H1 (cell line): ENCODE measurements at regions not wholly inside any gene's neighbourhood (a gene's known extent, or its start where the extent isn't known, plus 50 kb on each side); places are given as distances from the start of the nearest gene placed in this dataset.

Experiments used
- CHD7 ChIP-seq: fragments of 300-600 bp; sonication (generic); IDR thresholded peaks from 2 replicates; pipeline ENCODE4 v1.7.1; 2012; ENCODE audit warnings: low read length, moderate library complexity, mild to moderate bottlenecking, inconsistent platforms; ENCODE audit not compliant: insufficient replicate concordance
- EGR1 ChIP-seq: IDR thresholded peaks from 2 replicates; pipeline ENCODE4 v1.6.1; 2011; ENCODE audit warnings: low read depth, low read length, borderline replicate concordance
- JUN ChIP-seq: IDR thresholded peaks from 2 replicates; pipeline ENCODE4 v1.6.1; 2011; ENCODE audit warnings: low read depth, mild to moderate bottlenecking, improper control_type of control experiment, low read length
- NANOG ChIP-seq: IDR thresholded peaks from 2 replicates; pipeline ENCODE4 v1.6.1; 2011; ENCODE audit warnings: low read length, low read depth, mild to moderate bottlenecking, inconsistent platforms; ENCODE audit not compliant: insufficient read depth, poor library complexity, severe bottlenecking
- RAD21 ChIP-seq, 2 experiments: IDR thresholded peaks in 1 of 2; conservative IDR thresholded peaks in 1 of 2; 2 replicates each; pipeline ENCODE4 v1.6.1; 2011; ENCODE audit warnings: low read depth in 2 of 2, low read length in 2 of 2, improper control_type of control experiment in 1 of 2, inconsistent platforms in 1 of 2, mild to moderate bottlenecking in 1 of 2, moderate library complexity in 1 of 2
- TF ChIP-seq, protein P1 (sequence below), 3 experiments: IDR thresholded peaks; 1 replicate in 2 of 3; 2 replicates in 1 of 3; pipeline versions ENCODE4 v1.5.1 to v1.6.1; 2011; ENCODE audit warnings: low read length in 3 of 3, mild to moderate bottlenecking in 3 of 3, inconsistent platforms in 2 of 3, low read depth in 1 of 3, moderate library complexity in 1 of 3; ENCODE audit not compliant: insufficient read depth in 1 of 3; ENCODE audit errors: control extremely low read depth in 1 of 3

DNA sequence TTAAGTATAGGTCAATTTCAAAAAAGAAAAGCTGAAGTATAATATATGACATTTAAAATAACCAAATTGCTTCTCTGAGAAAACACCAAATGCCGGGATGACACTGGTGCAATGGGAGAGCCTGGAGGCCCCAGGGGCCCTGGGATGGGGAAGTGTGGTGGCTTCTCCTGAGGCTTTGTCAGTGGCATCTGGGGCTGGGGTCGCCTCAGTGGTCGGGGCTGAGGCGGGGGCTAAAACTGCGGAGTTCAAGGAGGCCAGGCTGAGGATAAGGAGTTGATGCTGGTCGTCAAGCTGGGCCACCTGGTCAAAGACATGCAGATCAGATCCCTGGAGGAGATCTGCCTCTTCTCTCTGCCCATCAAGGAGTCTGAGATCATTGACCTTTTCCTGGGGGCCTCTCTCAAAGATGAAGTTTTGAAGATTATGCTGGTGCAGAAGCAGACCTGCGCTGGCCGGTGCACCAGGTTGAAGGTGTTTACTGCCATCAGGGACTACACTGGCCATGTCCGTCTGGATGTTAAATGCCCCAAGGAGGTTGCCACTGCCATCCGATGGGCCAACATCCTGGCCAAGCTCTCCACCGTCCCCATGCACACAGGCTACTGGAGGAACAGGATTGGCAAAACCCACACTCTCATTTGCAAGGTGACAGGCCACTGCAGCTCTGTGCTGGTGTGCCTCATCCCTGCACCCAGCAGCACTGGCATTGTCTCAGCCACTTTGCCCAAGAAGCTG is 660.1 kb upstream of the CCDC179 start (continued):
- TF ChIP-seq CHD7: no peak
- TF ChIP-seq, protein P1, sequence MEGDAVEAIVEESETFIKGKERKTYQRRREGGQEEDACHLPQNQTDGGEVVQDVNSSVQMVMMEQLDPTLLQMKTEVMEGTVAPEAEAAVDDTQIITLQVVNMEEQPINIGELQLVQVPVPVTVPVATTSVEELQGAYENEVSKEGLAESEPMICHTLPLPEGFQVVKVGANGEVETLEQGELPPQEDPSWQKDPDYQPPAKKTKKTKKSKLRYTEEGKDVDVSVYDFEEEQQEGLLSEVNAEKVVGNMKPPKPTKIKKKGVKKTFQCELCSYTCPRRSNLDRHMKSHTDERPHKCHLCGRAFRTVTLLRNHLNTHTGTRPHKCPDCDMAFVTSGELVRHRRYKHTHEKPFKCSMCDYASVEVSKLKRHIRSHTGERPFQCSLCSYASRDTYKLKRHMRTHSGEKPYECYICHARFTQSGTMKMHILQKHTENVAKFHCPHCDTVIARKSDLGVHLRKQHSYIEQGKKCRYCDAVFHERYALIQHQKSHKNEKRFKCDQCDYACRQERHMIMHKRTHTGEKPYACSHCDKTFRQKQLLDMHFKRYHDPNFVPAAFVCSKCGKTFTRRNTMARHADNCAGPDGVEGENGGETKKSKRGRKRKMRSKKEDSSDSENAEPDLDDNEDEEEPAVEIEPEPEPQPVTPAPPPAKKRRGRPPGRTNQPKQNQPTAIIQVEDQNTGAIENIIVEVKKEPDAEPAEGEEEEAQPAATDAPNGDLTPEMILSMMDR (IDR thresholded peaks at IDR 0.05; ENCODE audit: control extremely low read depth in 1 of 3, insufficient read depth in 1 of 3, low read depth in 1 of 3, low read length in 3 of 3): no peak
- TF ChIP-seq EGR1: no peak
- TF ChIP-seq NANOG: no peak
- TF ChIP-seq RAD21 (IDR thresholded peaks at IDR 0.05 in 1 of 2, conservative IDR thresholded peaks at IDR 0.05 in 1 of 2; ENCODE audit: low read depth in 2 of 2, low read length in 2 of 2): no peak
- no peak for TF ChIP-seq JUN
